Immature natural killer cell (primary cell): ENCODE measurements at regions not wholly inside any gene's neighbourhood (a gene's known extent, or its start where the extent isn't known, plus 50 kb on each side); places are given as distances from the start of the nearest gene placed in this dataset.

Experiments used
- DNase-seq, 3 donors: peaks; one replicate each; pipeline ENCODE4 v3.0.0; 2022; ENCODE audit warnings: mixed read lengths in 1 of 3
- H3K27ac Mint-ChIP-seq, 6 donors: one replicate each; pipeline ENCODE4 v1.8.0; 2020; ENCODE audit warnings: mixed read lengths in 6 of 6, mild to moderate bottlenecking in 5 of 6, inconsistent platforms in 4 of 6, moderate library complexity in 3 of 6
- H3K27me3 Mint-ChIP-seq, 3 donors: one replicate each; pipeline ENCODE4 v1.8.0; 2020 to 2021; ENCODE audit warnings: low read depth in 3 of 3, mild to moderate bottlenecking in 3 of 3, mixed read lengths in 3 of 3, moderate library complexity in 3 of 3, inconsistent platforms in 1 of 3
- H3K36me3 Mint-ChIP-seq, 3 donors: one replicate each; pipeline ENCODE4 v1.8.0; 2020; ENCODE audit warnings: mixed read lengths in 3 of 3, inconsistent platforms in 2 of 3, mild to moderate bottlenecking in 2 of 3
- H3K4me1 Mint-ChIP-seq, 2 donors: one replicate each; pipeline ENCODE4 v1.8.0; 2020; ENCODE audit warnings: inconsistent platforms in 2 of 2, mild to moderate bottlenecking in 2 of 2, mixed read lengths in 2 of 2, moderate library complexity in 1 of 2
- H3K4me3 Mint-ChIP-seq, 5 donors: one replicate each; pipeline ENCODE4 v1.8.0; 2020; ENCODE audit warnings: mild to moderate bottlenecking in 5 of 5, mixed read lengths in 5 of 5, inconsistent platforms in 3 of 5, moderate library complexity in 3 of 5
- H3K9me3 Mint-ChIP-seq, 6 donors: one replicate each; pipeline ENCODE4 v1.8.0; 2020; ENCODE audit warnings: mild to moderate bottlenecking in 6 of 6, mixed read lengths in 6 of 6, inconsistent platforms in 4 of 6, moderate library complexity in 3 of 6

GRCh38 chr2:20552847-20553246 is 98.1 kb downstream of the HS1BP3 start:
- Mint-ChIP-seq H3K36me3 (peaks cover 0 to 3% (median 0%) of the 10 kb centered on the region in 3 donors), H3K9me3 (no peaks in the 10 kb centered on the region), H3K27ac (no peak overlapping the region)

GRCh38 chr2:20553580-20553979 is 97.3 kb downstream of the HS1BP3 start:
- peaks cover 0 to 2% (median 1%) of the 10 kb centered on the region in 3 donors for H3K27me3 Mint-ChIP-seq
- peaks cover 0 to 3% (median 0%) of the 10 kb centered on the region in 3 donors for H3K36me3 Mint-ChIP-seq
- H3K27ac Mint-ChIP-seq: no peak overlapping the region
- H3K9me3 Mint-ChIP-seq: no peaks in the 10 kb centered on the region
- H3K4me3 Mint-ChIP-seq: no peak overlapping the region
- no peaks in the 10 kb centered on the region for H3K4me1 Mint-ChIP-seq
- no peak for DNase-seq

More at GRCh38 chr2:20552847-20553246, 98.1 kb downstream of the HS1BP3 start:
- DNase-seq: no peak
- Mint-ChIP-seq H3K4me3 (no peak overlapping the region), H3K27me3 (peaks cover 0 to 2% (median 0%) of the 10 kb centered on the region in 3 donors), H3K4me1 (no peaks in the 10 kb centered on the region)

- Mint-ChIP-seq H3K27ac (no peak overlapping the region), H3K4me3 (no peak overlapping the region), H3K9me3 (no peaks in the 10 kb centered on the region), H3K4me1 (no peaks in the 10 kb centered on the region), H3K27me3 (peaks cover 0 to 4% (median 1%) of the 10 kb centered on the region in 3 donors), H3K36me3 (peaks cover 0 to 3% (median 0%) of the 10 kb centered on the region in 3 donors)
- no peak for DNase-seq
These were observed 94.9 kb downstream of the HS1BP3 start for GRCh38 chr2:20555954-20556353.

GRCh38 chr2:20556756-20557155 is 94.1 kb downstream of the HS1BP3 start:
- no peaks in the 10 kb centered on the region for H3K4me1 Mint-ChIP-seq
- no peak overlapping the region for H3K4me3 Mint-ChIP-seq
- DNase-seq: no peak
- H3K9me3 Mint-ChIP-seq: no peaks in the 10 kb centered on the region
- no peak overlapping the region for H3K27ac Mint-ChIP-seq
- H3K36me3 Mint-ChIP-seq: peaks cover 0 to 3% (median 0%) of the 10 kb centered on the region in 3 donors
- H3K27me3 Mint-ChIP-seq: peaks cover 0 to 4% (median 1%) of the 10 kb centered on the region in 3 donors

GRCh38 chr2:20557226-20557625 is 93.7 kb downstream of the HS1BP3 start:
- Mint-ChIP-seq H3K36me3 (peaks cover 0 to 3% (median 0%) of the 10 kb centered on the region in 3 donors), H3K4me3 (no peak overlapping the region), H3K27me3 (peaks cover 0 to 4% (median 1%) of the 10 kb centered on the region in 3 donors), H3K27ac (no peak overlapping the region), H3K9me3 (no peaks in the 10 kb centered on the region), H3K4me1 (no peaks in the 10 kb centered on the region)
- no peak for DNase-seq

- Mint-ChIP-seq H3K9me3 (no peaks in the 10 kb centered on the region), H3K4me3 (no peak overlapping the region), H3K27me3 (peaks cover 0 to 3% (median 1%) of the 10 kb centered on the region in 3 donors), H3K4me1 (no peaks in the 10 kb centered on the region), H3K36me3 (peaks cover 0 to 3% (median 0%) of the 10 kb centered on the region in 3 donors), H3K27ac (no peak overlapping the region)
- DNase-seq: no peak
These were observed 93.3 kb downstream of the HS1BP3 start for GRCh38 chr2:20557635-20558034.

- no peak overlapping the region for H3K27ac Mint-ChIP-seq
- H3K4me3 Mint-ChIP-seq: no peak overlapping the region
- H3K4me1 Mint-ChIP-seq: no peaks in the 10 kb centered on the region
- H3K27me3 Mint-ChIP-seq: peaks cover 0 to 1% (median 1%) of the 10 kb centered on the region in 3 donors
- no peaks in the 10 kb centered on the region for H3K9me3 Mint-ChIP-seq
- no peak for DNase-seq
- peaks cover 0 to 3% (median 0%) of the 10 kb centered on the region in 3 donors for H3K36me3 Mint-ChIP-seq
These were observed 92.3 kb downstream of the HS1BP3 start for GRCh38 chr2:20558391-20559150.

GRCh38 chr2:20559277-20559676 is 91.6 kb downstream of the HS1BP3 start:
- peaks cover 0 to 3% (median 0%) of the 10 kb centered on the region in 3 donors for H3K36me3 Mint-ChIP-seq
- H3K27me3 Mint-ChIP-seq: peaks cover 0 to 1% (median 1%) of the 10 kb centered on the region in 3 donors
- no peaks in the 10 kb centered on the region for H3K4me1 Mint-ChIP-seq
- DNase-seq: no peak
- no peaks in the 10 kb centered on the region for H3K9me3 Mint-ChIP-seq
- H3K27ac Mint-ChIP-seq: no peak overlapping the region
- H3K4me3 Mint-ChIP-seq: no peak overlapping the region

- peaks cover 0 to 3% (median 0%) of the 10 kb centered on the region in 3 donors for H3K36me3 Mint-ChIP-seq
- no peak for DNase-seq
- H3K4me3 Mint-ChIP-seq: no peak overlapping the region
- H3K9me3 Mint-ChIP-seq: no peaks in the 10 kb centered on the region
- no peaks in the 10 kb centered on the region for H3K4me1 Mint-ChIP-seq
- peaks cover 0 to 1% (median 1%) of the 10 kb centered on the region in 3 donors for H3K27me3 Mint-ChIP-seq
- H3K27ac Mint-ChIP-seq: no peak overlapping the region
These were observed 90.9 kb downstream of the HS1BP3 start for GRCh38 chr2:20560011-20560410.

GRCh38 chr2:20560891-20561636 is 89.8 kb downstream of the HS1BP3 start:
- H3K4me3 Mint-ChIP-seq: no peak overlapping the region
- H3K36me3 Mint-ChIP-seq: peaks cover 0 to 3% (median 0%) of the 10 kb centered on the region in 3 donors
- H3K27ac Mint-ChIP-seq: no peak overlapping the region
- DNase-seq: no peak
- H3K27me3 Mint-ChIP-seq: peaks cover 0 to 4% (median 1%) of the 10 kb centered on the region in 3 donors
- H3K9me3 Mint-ChIP-seq: no peaks in the 10 kb centered on the region
- H3K4me1 Mint-ChIP-seq: no peaks in the 10 kb centered on the region

- H3K4me1 Mint-ChIP-seq: no peaks in the 10 kb centered on the region
- H3K27me3 Mint-ChIP-seq: peaks cover 0 to 4% (median 1%) of the 10 kb centered on the region in 3 donors
- no peak overlapping the region for H3K4me3 Mint-ChIP-seq
- no peak for DNase-seq
- H3K9me3 Mint-ChIP-seq: no peaks in the 10 kb centered on the region
- no peak overlapping the region for H3K27ac Mint-ChIP-seq
- peaks cover 0 to 3% (median 0%) of the 10 kb centered on the region in 3 donors for H3K36me3 Mint-ChIP-seq
These were observed 89.1 kb downstream of the HS1BP3 start for GRCh38 chr2:20561637-20562454.

- Mint-ChIP-seq H3K9me3 (no peaks in the 10 kb centered on the region), H3K4me3 (no peak overlapping the region), H3K36me3 (no peaks in the 10 kb centered on the region), H3K27ac (no peak overlapping the region), H3K27me3 (peaks cover 0 to 4% (median 1%) of the 10 kb centered on the region in 3 donors), H3K4me1 (no peaks in the 10 kb centered on the region)
- no peak for DNase-seq
These were observed 88.2 kb downstream of the HS1BP3 start for GRCh38 chr2:20562540-20563225.

- no peak overlapping the region for H3K27ac Mint-ChIP-seq
- peaks cover 0 to 4% (median 1%) of the 10 kb centered on the region in 3 donors for H3K27me3 Mint-ChIP-seq
- H3K4me1 Mint-ChIP-seq: no peaks in the 10 kb centered on the region
- no peak overlapping the region for H3K4me3 Mint-ChIP-seq
- DNase-seq: no peak
- no peaks in the 10 kb centered on the region for H3K9me3 Mint-ChIP-seq
- no peaks in the 10 kb centered on the region for H3K36me3 Mint-ChIP-seq
These were observed 87.6 kb downstream of the HS1BP3 start for GRCh38 chr2:20563251-20563650.
